ENCODE measurements at regions not wholly inside any gene's neighbourhood (a gene's known extent, or its start where the extent isn't known, plus 50 kb on each side); places are given as distances from the start of the nearest gene placed in this dataset.

DNA sequence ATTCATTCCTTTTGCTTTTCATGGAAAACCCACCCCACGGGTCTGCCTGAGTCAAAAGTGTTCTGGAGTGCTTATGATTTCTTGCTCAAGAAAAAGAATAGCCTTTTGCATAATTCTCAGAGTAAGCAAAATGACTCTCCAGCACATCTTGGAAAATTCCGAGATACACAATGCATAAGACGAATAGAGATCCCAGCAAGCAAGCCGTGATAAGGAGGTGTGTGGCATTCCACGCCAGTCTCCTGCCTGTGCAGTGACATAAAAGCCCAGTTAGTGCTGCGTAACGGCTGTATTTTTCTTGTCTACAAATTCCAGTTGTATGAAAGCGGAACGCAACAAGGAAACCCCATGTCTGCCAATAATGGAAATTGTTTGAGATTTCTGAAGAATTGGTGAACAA lies 237.9 kb upstream of the GATB start:
- Histone ChIP-seq H3K36me3 (ENCODE audit: control insufficient read depth, insufficient read depth, low read length) (no peaks in the 10 kb centered on the region), H3K9ac (ENCODE audit: low read depth, low read length) (no peak overlapping the region), H3K27me3 (ENCODE audit: control insufficient read depth, insufficient read depth, low read length) (no peaks in the 10 kb centered on the region), H3K4me3 (ENCODE audit: low read depth, low read length) (no peak overlapping the region), H3K9me3 (ENCODE audit: control insufficient read depth, insufficient read depth, low read length) (no peaks in the 10 kb centered on the region), H3K4me1 (ENCODE audit: control insufficient read depth, insufficient read depth, low read length) (peaks cover 2% of the 10 kb centered on the region)

DNA sequence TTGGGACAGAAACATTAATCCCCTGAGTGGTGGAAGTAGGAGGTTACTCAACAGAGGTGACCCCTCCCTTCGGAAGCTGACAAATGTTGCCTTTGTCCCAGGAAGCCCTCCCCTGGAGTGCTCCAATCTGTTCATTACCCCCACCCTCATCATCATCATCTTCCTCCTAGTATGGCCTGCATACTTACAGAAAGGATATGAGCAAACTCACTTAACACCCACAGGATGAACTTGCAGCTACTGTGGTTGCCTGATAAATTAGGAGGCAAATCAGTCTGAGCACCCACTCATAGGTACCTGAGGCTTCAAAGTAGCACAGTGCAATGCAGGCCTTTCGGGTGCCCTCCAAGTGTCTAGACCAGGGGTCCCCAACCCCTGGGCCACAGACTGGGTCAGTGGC lies 236.7 kb upstream of the GATB start:
- no peaks in the 10 kb centered on the region for H3K36me3 ChIP-seq (ENCODE audit: control insufficient read depth, insufficient read depth, low read length)
- no peaks in the 10 kb centered on the region for H3K27me3 ChIP-seq (ENCODE audit: control insufficient read depth, insufficient read depth, low read length)
- H3K4me1 ChIP-seq (ENCODE audit: control insufficient read depth, insufficient read depth, low read length), result peaks cover 13% of the 10 kb centered on the region
- no peak overlapping the region for H3K9ac ChIP-seq (ENCODE audit: low read depth, low read length)
- H3K9me3 ChIP-seq (ENCODE audit: control insufficient read depth, insufficient read depth, low read length), result no peaks in the 10 kb centered on the region
- H3K4me3 ChIP-seq (ENCODE audit: low read depth, low read length), result no peak overlapping the region

GRCh38 chr4:151994429-151994828 lies 233.6 kb upstream of the GATB start:
- H3K27me3 ChIP-seq (ENCODE audit: control insufficient read depth, insufficient read depth, low read length), result no peaks in the 10 kb centered on the region
- no peaks in the 10 kb centered on the region for H3K9me3 ChIP-seq (ENCODE audit: control insufficient read depth, insufficient read depth, low read length)
- no peak overlapping the region for H3K4me3 ChIP-seq (ENCODE audit: low read depth, low read length)
- H3K4me1 ChIP-seq (ENCODE audit: control insufficient read depth, insufficient read depth, low read length), result peaks cover 19% of the 10 kb centered on the region
- no peaks in the 10 kb centered on the region for H3K36me3 ChIP-seq (ENCODE audit: control insufficient read depth, insufficient read depth, low read length)
- no peak overlapping the region for H3K9ac ChIP-seq (ENCODE audit: low read depth, low read length)

DNA sequence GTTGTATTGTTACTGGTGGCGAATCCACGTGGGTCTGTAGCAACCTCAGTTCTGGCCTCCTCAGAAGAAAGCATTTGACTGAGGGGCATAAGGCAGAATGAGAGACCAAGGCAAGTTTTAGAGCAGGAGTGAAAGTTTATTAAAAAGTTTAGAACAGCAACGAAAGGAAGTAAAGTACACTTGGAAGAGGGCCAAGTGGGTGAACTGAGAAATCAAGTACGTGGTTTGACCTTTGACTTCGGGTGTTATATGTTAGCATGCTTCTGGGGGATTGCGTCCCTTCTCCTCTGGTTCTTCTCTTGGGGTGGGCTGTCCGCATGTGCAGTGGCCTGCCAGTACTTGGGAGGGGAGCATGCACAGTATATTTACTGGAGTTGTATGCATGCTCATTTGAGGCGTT lies 232.7 kb upstream of the GATB start:
- H3K9ac ChIP-seq (ENCODE audit: low read depth, low read length), result no peak overlapping the region
- no peaks in the 10 kb centered on the region for H3K27me3 ChIP-seq (ENCODE audit: control insufficient read depth, insufficient read depth, low read length)
- H3K9me3 ChIP-seq (ENCODE audit: control insufficient read depth, insufficient read depth, low read length), result no peaks in the 10 kb centered on the region
- H3K4me1 ChIP-seq (ENCODE audit: control insufficient read depth, insufficient read depth, low read length), result peaks cover 19% of the 10 kb centered on the region
- H3K36me3 ChIP-seq (ENCODE audit: control insufficient read depth, insufficient read depth, low read length), result no peaks in the 10 kb centered on the region
- H3K4me3 ChIP-seq (ENCODE audit: low read depth, low read length), result no peak overlapping the region

DNA sequence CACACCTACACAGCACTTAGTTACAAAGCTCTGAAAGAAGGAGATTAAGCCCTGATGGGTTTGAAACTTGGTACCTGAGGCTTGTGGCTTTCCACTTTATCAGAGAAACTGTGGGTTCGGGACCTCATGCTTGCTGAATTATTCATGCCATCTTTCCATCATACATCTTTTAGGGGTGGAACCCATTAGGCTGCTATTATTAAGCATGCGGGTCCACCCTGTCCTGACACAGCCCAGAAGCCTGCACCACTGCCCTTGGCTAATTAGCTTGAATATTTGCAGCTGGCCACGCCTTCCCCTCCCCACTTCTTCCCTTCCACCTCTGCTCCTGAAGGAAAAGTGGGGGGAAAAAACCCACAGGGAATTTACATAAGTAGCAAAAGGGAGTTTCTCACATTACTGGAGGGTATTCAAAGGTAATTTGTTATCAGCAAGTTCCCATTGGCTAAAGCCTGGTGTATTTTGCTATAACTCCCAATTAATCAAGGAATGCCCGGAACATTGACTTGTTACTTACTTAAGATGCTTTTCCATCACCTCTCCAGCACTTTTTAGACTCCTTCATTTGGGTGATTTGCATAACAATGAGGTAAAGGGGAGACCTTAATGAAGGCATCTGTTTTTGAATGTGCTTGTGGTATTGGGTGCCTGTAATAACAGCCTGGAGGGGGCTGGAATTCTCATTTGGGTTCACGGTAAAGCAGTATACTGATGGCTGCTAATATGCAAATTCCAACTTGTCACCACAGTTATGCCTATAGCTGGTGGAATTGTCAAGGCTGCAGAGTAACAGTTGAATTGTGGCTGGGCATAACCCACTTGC lies 231.7 kb upstream of the GATB start:
- Histone ChIP-seq H3K27me3 (ENCODE audit: control insufficient read depth, insufficient read depth, low read length) (no peaks in the 10 kb centered on the region), H3K4me1 (ENCODE audit: control insufficient read depth, insufficient read depth, low read length) (peaks cover 19% of the 10 kb centered on the region), H3K9me3 (ENCODE audit: control insufficient read depth, insufficient read depth, low read length) (no peaks in the 10 kb centered on the region), H3K36me3 (ENCODE audit: control insufficient read depth, insufficient read depth, low read length) (no peaks in the 10 kb centered on the region), H3K4me3 (ENCODE audit: low read depth, low read length) (no peak overlapping the region), H3K9ac (ENCODE audit: low read depth, low read length) (no peak overlapping the region)

GRCh38 chr4:151991884-151992167 lies 231.0 kb upstream of the GATB start:
- H3K4me3 ChIP-seq (ENCODE audit: low read depth, low read length), result no peak overlapping the region
- H3K4me1 ChIP-seq (ENCODE audit: control insufficient read depth, insufficient read depth, low read length), result peaks cover 17% of the 10 kb centered on the region
- H3K27me3 ChIP-seq (ENCODE audit: control insufficient read depth, insufficient read depth, low read length), result no peaks in the 10 kb centered on the region

DNA sequence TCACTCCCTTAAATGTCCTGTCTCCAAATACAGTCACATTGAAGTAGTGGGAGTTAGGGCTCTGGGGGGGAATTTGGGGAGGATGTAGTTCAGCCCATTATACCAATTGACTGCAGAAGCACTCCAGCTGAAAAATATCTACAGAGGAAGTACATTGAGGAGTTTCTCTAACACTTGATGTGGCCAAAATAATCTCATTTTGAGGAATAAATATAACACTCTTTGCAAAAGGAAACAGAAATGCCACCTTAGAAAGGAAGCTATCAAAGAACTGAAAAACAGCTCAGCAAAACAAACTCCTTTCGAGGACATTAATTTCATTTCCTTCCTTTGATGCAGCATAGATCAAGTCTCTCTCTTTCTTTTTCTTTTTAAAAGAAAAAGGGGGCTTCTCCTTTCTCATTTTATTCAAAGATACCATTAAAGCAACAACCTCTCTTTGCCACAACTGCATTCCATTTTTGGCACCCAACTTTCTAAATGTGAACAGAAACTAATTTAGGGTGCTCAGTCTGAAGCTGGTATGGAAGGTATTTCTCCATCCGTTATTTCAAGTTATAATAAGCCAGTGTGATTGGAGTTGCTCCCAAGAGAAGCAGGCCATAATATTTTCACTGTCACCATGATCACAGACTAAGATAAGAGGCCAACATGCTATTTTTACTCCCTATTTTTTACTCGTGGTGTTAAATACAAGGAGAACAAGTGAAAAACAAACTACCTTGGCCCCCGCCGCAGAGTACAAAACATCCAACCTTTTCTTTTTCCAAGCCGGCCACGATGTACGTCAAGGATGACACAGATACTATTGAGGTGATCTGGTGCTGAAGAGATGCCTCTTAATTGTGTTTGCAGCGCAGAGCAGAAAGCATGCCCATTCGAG lies 230.4 kb upstream of the GATB start:
- no peak overlapping the region for H3K4me3 ChIP-seq (ENCODE audit: low read depth, low read length)

More at GRCh38 chr4:151991884-151992167, 231.0 kb upstream of the GATB start:
- H3K9ac ChIP-seq (ENCODE audit: low read depth, low read length), result no peak overlapping the region
- H3K36me3 ChIP-seq (ENCODE audit: control insufficient read depth, insufficient read depth, low read length), result no peaks in the 10 kb centered on the region
- H3K9me3 ChIP-seq (ENCODE audit: control insufficient read depth, insufficient read depth, low read length), result no peaks in the 10 kb centered on the region

GRCh38 chr4:151990201-151990600 lies 229.4 kb upstream of the GATB start:
- no peaks in the 10 kb centered on the region for H3K9me3 ChIP-seq (ENCODE audit: control insufficient read depth, insufficient read depth, low read length)
- H3K9ac ChIP-seq (ENCODE audit: low read depth, low read length), result no peak overlapping the region
- peaks cover 17% of the 10 kb centered on the region for H3K4me1 ChIP-seq (ENCODE audit: control insufficient read depth, insufficient read depth, low read length)
- H3K36me3 ChIP-seq (ENCODE audit: control insufficient read depth, insufficient read depth, low read length), result no peaks in the 10 kb centered on the region
- H3K27me3 ChIP-seq (ENCODE audit: control insufficient read depth, insufficient read depth, low read length), result no peaks in the 10 kb centered on the region
- H3K4me3 ChIP-seq (ENCODE audit: low read depth, low read length), result no peak overlapping the region

More for the DNA sequence above, 230.4 kb upstream of the GATB start:
- no peaks in the 10 kb centered on the region for H3K36me3 ChIP-seq (ENCODE audit: control insufficient read depth, insufficient read depth, low read length)
- H3K4me1 ChIP-seq (ENCODE audit: control insufficient read depth, insufficient read depth, low read length), result peaks cover 17% of the 10 kb centered on the region
- no peaks in the 10 kb centered on the region for H3K9me3 ChIP-seq (ENCODE audit: control insufficient read depth, insufficient read depth, low read length)
- no peak overlapping the region for H3K9ac ChIP-seq (ENCODE audit: low read depth, low read length)
- H3K27me3 ChIP-seq (ENCODE audit: control insufficient read depth, insufficient read depth, low read length), result no peaks in the 10 kb centered on the region

DNA sequence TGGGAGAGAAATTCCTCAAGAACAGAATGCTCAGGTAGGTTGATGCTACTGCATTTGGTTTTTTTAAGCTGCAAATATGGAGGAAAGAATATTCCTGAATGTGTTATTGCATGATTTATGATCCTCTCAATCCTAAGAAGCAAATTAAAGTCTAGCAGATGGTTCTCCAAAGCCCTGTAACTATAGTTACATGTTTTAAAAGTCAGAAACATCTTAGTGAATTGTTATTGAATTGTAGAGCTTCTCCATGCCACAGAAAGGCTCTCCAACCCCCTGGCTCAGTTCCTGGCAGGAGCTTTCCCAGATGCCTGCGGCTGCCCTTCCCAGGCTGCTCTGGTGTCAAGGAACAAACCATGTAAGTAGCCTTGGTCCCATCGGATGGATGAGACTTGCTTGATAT lies 227.8 kb upstream of the GATB start:
- H3K36me3 ChIP-seq (ENCODE audit: control insufficient read depth, insufficient read depth, low read length), result no peaks in the 10 kb centered on the region
- H3K4me1 ChIP-seq (ENCODE audit: control insufficient read depth, insufficient read depth, low read length), result peaks cover 17% of the 10 kb centered on the region
- H3K9me3 ChIP-seq (ENCODE audit: control insufficient read depth, insufficient read depth, low read length), result no peaks in the 10 kb centered on the region
- no peak overlapping the region for H3K4me3 ChIP-seq (ENCODE audit: low read depth, low read length)
- no peak overlapping the region for H3K9ac ChIP-seq (ENCODE audit: low read depth, low read length)
- H3K27me3 ChIP-seq (ENCODE audit: control insufficient read depth, insufficient read depth, low read length), result no peaks in the 10 kb centered on the region

DNA sequence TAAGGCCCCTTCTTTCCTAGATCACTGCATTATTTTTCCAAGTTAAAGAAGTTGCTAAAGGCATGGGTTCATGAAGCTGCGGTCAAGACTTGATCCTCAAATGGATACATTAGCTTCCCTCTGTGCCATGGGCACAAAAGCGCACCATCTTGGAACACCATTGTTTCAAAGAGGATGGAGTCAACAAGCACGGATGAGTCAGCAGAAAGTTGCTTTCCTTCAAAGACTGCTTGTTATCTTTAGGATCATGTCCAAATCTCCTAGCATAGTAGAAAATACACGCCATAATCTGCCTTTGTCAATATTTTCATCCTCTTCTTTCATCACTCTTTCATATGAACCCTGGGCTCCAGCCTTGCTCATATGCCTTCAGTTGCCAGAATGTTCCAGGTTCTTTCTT lies 226.8 kb upstream of the GATB start:
- peaks cover 8% of the 10 kb centered on the region for H3K4me1 ChIP-seq (ENCODE audit: control insufficient read depth, insufficient read depth, low read length)
- H3K36me3 ChIP-seq (ENCODE audit: control insufficient read depth, insufficient read depth, low read length), result no peaks in the 10 kb centered on the region
- H3K4me3 ChIP-seq (ENCODE audit: low read depth, low read length), result no peak overlapping the region
- no peaks in the 10 kb centered on the region for H3K27me3 ChIP-seq (ENCODE audit: control insufficient read depth, insufficient read depth, low read length)
- H3K9me3 ChIP-seq (ENCODE audit: control insufficient read depth, insufficient read depth, low read length), result no peaks in the 10 kb centered on the region
- H3K9ac ChIP-seq (ENCODE audit: low read depth, low read length), result no peak overlapping the region

- Histone ChIP-seq H3K9ac (ENCODE audit: low read depth, low read length) (no peak overlapping the region), H3K4me3 (ENCODE audit: low read depth, low read length) (no peak overlapping the region), H3K36me3 (ENCODE audit: control insufficient read depth, insufficient read depth, low read length) (no peaks in the 10 kb centered on the region), H3K27me3 (ENCODE audit: control insufficient read depth, insufficient read depth, low read length) (no peaks in the 10 kb centered on the region), H3K9me3 (ENCODE audit: control insufficient read depth, insufficient read depth, low read length) (no peaks in the 10 kb centered on the region), H3K4me1 (ENCODE audit: control insufficient read depth, insufficient read depth, low read length) (no peaks in the 10 kb centered on the region)
These were observed 223.0 kb upstream of the GATB start for GRCh38 chr4:151983854-151984253.

DNA sequence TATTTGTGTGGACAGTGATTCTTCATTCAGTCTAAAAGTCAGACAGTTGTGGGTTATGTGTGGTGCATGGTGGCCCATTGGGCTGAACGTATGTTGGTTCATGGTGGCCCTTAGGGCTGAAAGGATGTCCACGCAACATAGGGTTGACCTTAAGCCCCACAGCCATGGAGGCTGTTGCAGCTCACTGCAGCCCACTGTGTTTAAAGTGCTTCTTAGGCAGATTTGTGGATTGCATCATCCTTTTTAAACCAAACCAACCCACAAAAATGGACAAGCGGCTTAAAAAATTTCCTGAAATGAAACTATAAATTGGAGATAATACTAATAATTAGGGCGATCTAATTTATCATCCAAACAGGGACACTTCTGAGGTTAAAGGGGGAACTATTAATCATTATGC lies 219.0 kb upstream of the GATB start:
- no peaks in the 10 kb centered on the region for H3K27me3 ChIP-seq (ENCODE audit: control insufficient read depth, insufficient read depth, low read length)
- peaks cover 3% of the 10 kb centered on the region for H3K9me3 ChIP-seq (ENCODE audit: control insufficient read depth, insufficient read depth, low read length)

More for the DNA sequence above, 219.0 kb upstream of the GATB start:
- Histone ChIP-seq H3K9ac (ENCODE audit: low read depth, low read length) (no peak overlapping the region), H3K36me3 (ENCODE audit: control insufficient read depth, insufficient read depth, low read length) (no peaks in the 10 kb centered on the region), H3K4me3 (ENCODE audit: low read depth, low read length) (no peak overlapping the region), H3K4me1 (ENCODE audit: control insufficient read depth, insufficient read depth, low read length) (no peaks in the 10 kb centered on the region)
